Nucleus accumbens (tissue), 56 donors: ENCODE measurements at regions not wholly inside any gene's neighbourhood (a gene's known extent, or its start where the extent isn't known, plus 50 kb on each side); places are given as distances from the start of the nearest gene placed in this dataset.
"Not testable (repeated sequence)": the region's sequence is repeated elsewhere in the genome, so short reads cannot be mapped to it uniquely, and the experiment has no call there.

Experiments used
- DNase-seq, 56 donors: peaks; one replicate each; lab custom pipeline; 2025; lab: John Stamatoyannopoulos, UW

GRCh38 chr13:21310220-21310619 is 133.8 kb downstream of the MRPL57 start:
- no peak for DNase-seq

GRCh38 chr13:21314976-21315375 is 138.5 kb downstream of the MRPL57 start:
- not testable (repeated sequence) for DNase-seq

DNA sequence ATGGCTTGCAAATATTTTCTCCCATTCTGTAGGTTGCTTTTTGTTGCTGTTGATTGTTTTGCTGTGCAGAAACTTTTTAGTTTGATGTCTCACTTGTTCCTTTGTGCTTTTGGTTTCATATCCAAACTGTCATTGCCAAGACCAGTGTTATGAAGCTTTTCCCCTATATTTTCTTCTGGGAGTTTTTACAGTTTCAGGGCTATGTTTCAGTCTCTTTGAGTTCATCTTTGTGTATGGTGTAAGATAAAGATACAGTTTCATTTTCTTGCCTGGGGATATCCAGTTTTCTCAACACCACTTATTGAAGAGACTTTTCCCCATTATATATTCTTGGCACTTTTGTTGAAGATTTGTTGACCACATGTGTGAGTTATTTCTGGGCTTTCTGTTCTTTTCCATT is 139.9 kb downstream of the MRPL57 start:
- DNase-seq, result no peak

DNA sequence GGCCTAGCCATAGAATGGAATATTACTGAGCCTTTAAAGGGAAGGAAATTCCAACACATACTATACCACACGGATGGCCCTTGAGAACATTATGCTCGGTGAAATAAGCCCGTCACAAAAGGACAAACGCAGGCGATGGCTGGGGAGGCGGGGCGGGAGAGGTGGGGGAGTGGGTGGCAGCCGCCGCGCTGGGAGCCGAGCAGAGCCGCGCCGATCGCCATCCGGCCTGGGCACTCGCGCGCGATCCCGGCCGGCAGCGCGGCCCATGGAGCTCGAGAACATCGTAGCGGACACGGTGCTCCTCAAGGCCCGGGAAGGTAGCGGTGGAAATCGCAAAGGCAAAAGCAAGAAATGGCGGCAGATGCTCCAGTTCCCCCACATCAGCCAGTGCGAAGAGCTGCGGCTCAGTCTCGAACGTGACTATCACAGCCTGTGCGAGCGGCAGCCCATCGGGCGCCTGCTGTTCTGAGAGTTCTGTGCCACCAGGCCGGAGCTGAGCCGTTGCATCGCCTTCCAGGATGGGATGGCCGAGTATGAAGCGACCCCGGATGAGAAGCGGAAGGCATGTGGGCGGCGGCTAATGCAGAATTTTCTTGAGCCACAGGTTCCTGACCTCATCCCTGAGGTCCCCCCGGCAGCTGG is 140.1 kb downstream of the ZDHHC20 start:
- peak in 6 of 56 donors; percentile 10 to 29 (median 18) for DNase-seq

- DNase-seq, result no peak
These were observed 139.0 kb downstream of the ZDHHC20 start for GRCh38 chr13:21319869-21320641.

DNA sequence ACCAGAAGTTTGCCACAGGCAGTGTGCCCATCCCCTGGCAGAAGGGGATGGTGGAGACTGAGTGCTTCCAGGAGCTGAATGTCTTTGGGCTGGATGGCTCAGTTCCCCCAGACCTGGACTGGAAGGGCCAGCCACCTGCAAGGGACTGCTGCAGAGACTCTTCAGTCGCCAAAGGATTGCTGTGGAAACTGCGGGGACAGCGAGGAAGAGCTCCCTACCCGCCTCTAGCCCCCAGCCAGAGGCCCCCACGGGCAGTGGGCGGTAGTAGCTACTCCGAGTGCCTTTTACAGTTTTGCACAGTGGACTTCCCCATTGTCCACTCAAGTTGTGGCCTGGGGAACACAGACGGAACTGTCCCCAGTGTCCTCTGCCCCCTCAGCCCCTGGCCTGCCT is 138.5 kb downstream of the ZDHHC20 start:
- no peak for DNase-seq

- no peak for DNase-seq
These were observed 137.8 kb downstream of the ZDHHC20 start for GRCh38 chr13:21321269-21321668.

- peak in 2 of 56 donors; percentile 26 to 52 for DNase-seq
These were observed 136.7 kb downstream of the ZDHHC20 start for GRCh38 chr13:21322327-21322965.
